ENCODE measurements at regions not wholly inside any gene's neighbourhood (a gene's known extent, or its start where the extent isn't known, plus 50 kb on each side); places are given as distances from the start of the nearest gene placed in this dataset.

DNA sequence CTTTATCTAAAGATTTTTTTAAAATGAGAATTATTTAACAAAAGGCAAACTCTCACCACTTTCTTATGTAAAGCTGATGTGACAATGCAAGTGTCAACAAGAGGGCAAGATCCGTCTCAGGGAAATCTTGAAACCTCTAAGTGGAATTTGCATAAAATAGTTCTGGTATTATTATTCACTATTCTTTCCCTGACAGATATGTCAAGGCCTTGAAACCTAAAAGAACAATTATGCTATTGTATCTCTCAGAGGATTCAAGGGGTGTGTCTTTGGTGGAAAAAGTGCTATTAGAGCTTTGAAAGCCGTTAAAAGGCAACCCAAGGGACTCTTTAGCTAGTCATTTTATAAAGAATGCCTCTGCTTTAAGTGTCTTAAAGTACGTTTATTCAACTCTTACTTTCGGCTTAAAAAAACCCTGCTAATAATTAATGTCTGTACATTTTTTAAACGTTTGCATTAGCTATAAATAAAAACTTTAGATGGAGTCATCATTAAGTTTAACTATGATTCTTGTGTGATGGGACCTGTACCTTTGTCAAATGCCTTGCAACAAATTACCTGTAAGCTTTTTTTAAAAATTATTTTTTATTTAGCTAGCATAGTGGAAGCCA, 585.5 kb downstream of the VRK1 start:
- intact Hi-C loops (cut with DNase I; ENCODE audit: low total_unique reads) = no loop called here
- no peaks in the 10 kb centered on the region for H3K36me3 ChIP-seq
- H3K27ac ChIP-seq = no peak overlapping the region
- no peaks in the 10 kb centered on the region for H3K4me1 ChIP-seq
- no peak for DNase-seq
- peaks cover 0 to 5% of the 10 kb centered on the region in 2 donors for H3K27me3 ChIP-seq
- TF ChIP-seq, protein P1, sequence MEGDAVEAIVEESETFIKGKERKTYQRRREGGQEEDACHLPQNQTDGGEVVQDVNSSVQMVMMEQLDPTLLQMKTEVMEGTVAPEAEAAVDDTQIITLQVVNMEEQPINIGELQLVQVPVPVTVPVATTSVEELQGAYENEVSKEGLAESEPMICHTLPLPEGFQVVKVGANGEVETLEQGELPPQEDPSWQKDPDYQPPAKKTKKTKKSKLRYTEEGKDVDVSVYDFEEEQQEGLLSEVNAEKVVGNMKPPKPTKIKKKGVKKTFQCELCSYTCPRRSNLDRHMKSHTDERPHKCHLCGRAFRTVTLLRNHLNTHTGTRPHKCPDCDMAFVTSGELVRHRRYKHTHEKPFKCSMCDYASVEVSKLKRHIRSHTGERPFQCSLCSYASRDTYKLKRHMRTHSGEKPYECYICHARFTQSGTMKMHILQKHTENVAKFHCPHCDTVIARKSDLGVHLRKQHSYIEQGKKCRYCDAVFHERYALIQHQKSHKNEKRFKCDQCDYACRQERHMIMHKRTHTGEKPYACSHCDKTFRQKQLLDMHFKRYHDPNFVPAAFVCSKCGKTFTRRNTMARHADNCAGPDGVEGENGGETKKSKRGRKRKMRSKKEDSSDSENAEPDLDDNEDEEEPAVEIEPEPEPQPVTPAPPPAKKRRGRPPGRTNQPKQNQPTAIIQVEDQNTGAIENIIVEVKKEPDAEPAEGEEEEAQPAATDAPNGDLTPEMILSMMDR (IDR thresholded peaks at IDR 0.05) = no peak
- H3K9me3 ChIP-seq = no peaks in the 10 kb centered on the region
- no peak overlapping the region for H3K4me3 ChIP-seq

GRCh38 chr14:97385727-97386126, 588.5 kb downstream of the VRK1 start:
- Histone ChIP-seq H3K9me3 (no peaks in the 10 kb centered on the region), H3K4me1 (no peaks in the 10 kb centered on the region), H3K27me3 (no peaks in the 10 kb centered on the region), H3K36me3 (no peaks in the 10 kb centered on the region), H3K4me3 (no peak overlapping the region), H3K27ac (no peak overlapping the region)
- DNase-seq = no peak
- TF ChIP-seq, protein P1 (IDR thresholded peaks at IDR 0.05) = no peak
- intact Hi-C loops (cut with DNase I; ENCODE audit: low total_unique reads) = no loop called here

- no peak for DNase-seq
- intact Hi-C loops (cut with DNase I; ENCODE audit: low total_unique reads) = no loop called here
- Histone ChIP-seq H3K27ac (no peak overlapping the region), H3K9me3 (no peaks in the 10 kb centered on the region), H3K36me3 (no peaks in the 10 kb centered on the region), H3K27me3 (no peaks in the 10 kb centered on the region), H3K4me3 (no peak overlapping the region), H3K4me1 (no peaks in the 10 kb centered on the region)
- TF ChIP-seq, protein P1 (IDR thresholded peaks at IDR 0.05) = no peak
Observed at GRCh38 chr14:97387252-97387874, 590.2 kb downstream of the VRK1 start.

DNA sequence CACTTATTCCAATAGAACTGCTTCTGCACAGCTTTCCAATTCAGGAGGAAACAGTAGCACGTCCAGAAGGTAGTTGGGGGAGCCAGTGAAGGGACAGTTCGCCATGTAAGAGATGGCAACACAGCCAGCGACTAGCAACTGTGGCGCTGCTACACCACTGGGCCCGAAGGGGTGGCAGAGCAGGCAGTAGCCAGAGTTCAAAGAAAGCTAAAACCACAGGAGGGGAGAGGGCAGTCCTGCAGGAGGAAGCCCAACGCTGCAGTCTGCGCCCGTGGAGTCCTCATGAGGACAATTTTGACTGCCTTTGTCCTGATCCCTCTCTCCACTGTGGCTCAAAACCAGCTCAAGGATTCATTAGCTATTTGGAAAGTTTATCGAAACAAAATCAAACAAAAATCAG, 591.2 kb downstream of the VRK1 start:
- no peak overlapping the region for H3K4me3 ChIP-seq
- intact Hi-C loops (cut with DNase I; ENCODE audit: low total_unique reads) = no loop called here
- no peak for DNase-seq
- H3K4me1 ChIP-seq = no peaks in the 10 kb centered on the region
- H3K36me3 ChIP-seq = no peaks in the 10 kb centered on the region
- no peak overlapping the region for H3K27ac ChIP-seq
- no peaks in the 10 kb centered on the region for H3K27me3 ChIP-seq
- TF ChIP-seq, protein P1 (IDR thresholded peaks at IDR 0.05) = no peak
- H3K9me3 ChIP-seq = no peaks in the 10 kb centered on the region

DNA sequence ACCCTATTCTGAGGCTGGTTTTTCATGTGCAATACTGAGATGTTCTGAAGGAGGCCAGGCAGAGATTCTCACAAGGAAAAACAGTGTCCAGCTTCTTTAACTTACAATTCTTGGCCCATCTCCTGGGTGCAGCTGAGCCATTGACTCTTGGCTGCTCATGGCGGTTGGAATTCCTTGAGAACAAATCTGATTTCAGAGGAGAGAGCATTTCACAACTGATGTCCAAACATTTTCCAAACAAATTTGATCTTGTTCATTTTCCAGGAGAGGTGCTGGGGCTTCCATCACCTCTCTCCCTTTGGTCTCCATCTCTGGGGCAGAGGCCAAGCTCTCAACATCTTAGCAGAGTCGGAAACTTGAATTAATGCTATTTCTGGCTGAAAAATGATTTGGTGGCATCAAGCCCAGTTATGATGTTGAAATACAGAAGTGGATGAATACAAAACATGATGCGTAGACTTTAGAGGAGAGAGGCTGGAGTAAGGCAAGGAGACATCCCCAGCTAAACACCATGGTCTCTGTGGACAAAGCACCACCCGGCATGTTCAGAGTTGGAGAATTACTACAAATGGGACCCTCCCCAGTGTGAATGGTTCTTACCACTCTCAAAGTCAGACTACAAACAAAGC, 593.0 kb downstream of the VRK1 start:
- TF ChIP-seq, protein P1 (IDR thresholded peaks at IDR 0.05) = no peak
- H3K4me3 ChIP-seq = no peak overlapping the region
- no peaks in the 10 kb centered on the region for H3K36me3 ChIP-seq
- H3K9me3 ChIP-seq = no peaks in the 10 kb centered on the region
- no peak overlapping the region for H3K27ac ChIP-seq
- intact Hi-C loops (cut with DNase I; ENCODE audit: low total_unique reads) = no loop called here
- H3K4me1 ChIP-seq = no peaks in the 10 kb centered on the region
- H3K27me3 ChIP-seq = peaks cover 0 to 5% of the 10 kb centered on the region in 2 donors
- peak in 1 of 2 donors; percentile 49 for DNase-seq
